GM12878 (cell line): ENCODE measurements at regions not wholly inside any gene's neighbourhood (a gene's known extent, or its start where the extent isn't known, plus 50 kb on each side); places are given as distances from the start of the nearest gene placed in this dataset.

ENCODE experiments used
- ATAC-seq: fragments of 200-7000 bp; cut with Tn5 transposase; 3 replicates; pipeline ENCODE4 v1.9.1; 2020; ENCODE audit warnings: mild to moderate bottlenecking, moderate library complexity
- BruUV-seq: library from RNA; stranded (reverse); fragments of 400-500 nt; replicated peaks from 2 replicates; lab custom pipeline; 2021; lab: Mats Ljungman, UMichigan
- CTCF ChIA-PET: fragments of 300-600 bp; sonication (Branson Sonifier 250); formaldehyde crosslinking; extraction: SDS; loops from one replicate; lab custom pipeline; 2021; ENCODE audit warnings: inconsistent platforms; lab: Yijun Ruan, JAX
- POLR2A ChIA-PET: fragments of 350-600 bp; formaldehyde crosslinking; extraction: SDS; loops from one replicate; lab custom pipeline; 2021; ENCODE audit warnings: inconsistent platforms; lab: Charles Lee
- RAD21 ChIA-PET: fragments of 300-600 bp; sonication (Branson Sonifier 250); formaldehyde crosslinking; loops from one replicate; lab custom pipeline; 2023; ENCODE audit warnings: antibody characterized with exemption; ENCODE audit not compliant: unreplicated experiment; lab: Charles Lee
- SMC1A ChIA-PET: fragments of 300-600 bp; sonication (Branson Sonifier 250); formaldehyde crosslinking; loops from one replicate; lab custom pipeline; 2023; ENCODE audit not compliant: unreplicated experiment, uncharacterized antibody; lab: Charles Lee
- DNase-seq: peaks from one replicate; pipeline ENCODE4 v3.0.0-alpha.2; 2011; ENCODE audit warnings: low read depth, low spot score
- FAIRE-seq: peaks from 3 replicates; lab custom pipeline; 2011; peaks lifted over from hg19 to GRCh38; lab: Jason Lieb, UNC
- H2AFZ ChIP-seq: 2 replicates; pipeline ENCODE4 v1.6.0; 2011; ENCODE audit warnings: low read depth, low read length, control low read depth; ENCODE audit not compliant: control insufficient read depth
- H3K27ac ChIP-seq: 2 replicates; pipeline ENCODE4 v1.5.1; 2011; ENCODE audit warnings: control low read depth; ENCODE audit not compliant: control insufficient read depth, insufficient read depth
- H3K27me3 ChIP-seq, 2 experiments: replicated peaks in 1 of 2; 2 replicates each; pipeline versions ENCODE4 v1.6.0 to v1.6.1; 2011; ENCODE audit warnings: low read length in 1 of 2; ENCODE audit not compliant: control insufficient read depth in 2 of 2, insufficient read depth in 2 of 2
- H3K36me3 ChIP-seq, 2 experiments: 2 replicates each; pipeline ENCODE4 v1.5.1; 2011; ENCODE audit warnings: low read length in 1 of 2; ENCODE audit not compliant: control insufficient read depth in 2 of 2, insufficient read depth in 2 of 2
- H3K4me1 ChIP-seq: 2 replicates; pipeline ENCODE4 v1.6.1; 2011; ENCODE audit warnings: mild to moderate bottlenecking, low read length, moderate library complexity, mixed read lengths; ENCODE audit not compliant: control insufficient read depth, insufficient read depth
- H3K4me2 ChIP-seq: 2 replicates; pipeline ENCODE4 v1.6.0; 2011; ENCODE audit warnings: control low read depth; ENCODE audit not compliant: control insufficient read depth, insufficient read depth
- H3K4me3 ChIP-seq: fragments of 200-600 bp; sonication (generic); 2 replicates; pipeline ENCODE4 v1.5.1; 2016
- H3K79me2 ChIP-seq: 2 replicates; pipeline ENCODE4 v1.6.0; 2011; ENCODE audit warnings: low read length; ENCODE audit not compliant: control insufficient read depth, insufficient read depth
- H3K9ac ChIP-seq: 2 replicates; pipeline ENCODE4 v1.8.0; 2011; ENCODE audit warnings: low read length, control low read depth, mixed read lengths; ENCODE audit not compliant: control insufficient read depth, insufficient read depth
- H3K9me3 ChIP-seq: replicated peaks from 3 replicates; pipeline ENCODE4 v1.5.1; 2011; ENCODE audit warnings: mild to moderate bottlenecking, low read length; ENCODE audit not compliant: control insufficient read depth, insufficient read depth
- H4K20me1 ChIP-seq: 2 replicates; pipeline ENCODE4 v1.6.0; 2011; ENCODE audit not compliant: control insufficient read depth, insufficient read depth
- BRCA1 ChIP-seq: IDR thresholded peaks from 2 replicates; pipeline ENCODE4 v1.6.1; 2011; ENCODE audit warnings: low read depth, low read length, improper control_type of control experiment
- CREB1 ChIP-seq: IDR thresholded peaks from 2 replicates; pipeline ENCODE4 v1.6.1; 2012; ENCODE audit warnings: low read depth, mild to moderate bottlenecking, inconsistent platforms
- DPF2 ChIP-seq: fragments of 450-650 bp; IDR thresholded peaks from 2 replicates; pipeline ENCODE4 v1.6.1; 2017; ENCODE audit warnings: mild to moderate bottlenecking
- E4F1 ChIP-seq: fragments of 450-650 bp; IDR thresholded peaks from 2 replicates; pipeline ENCODE4 v1.6.1; 2018; ENCODE audit warnings: borderline replicate concordance, mild to moderate bottlenecking; ENCODE audit not compliant: partially characterized antibody
- ESRRA ChIP-seq: IDR thresholded peaks from 2 replicates; pipeline ENCODE4 v1.6.1; 2012; ENCODE audit warnings: mild to moderate bottlenecking, low read length, improper control_type of control experiment
- EZH2 ChIP-seq: IDR thresholded peaks from 2 replicates; pipeline ENCODE4 v1.6.1; 2012; ENCODE audit warnings: low read depth, mild to moderate bottlenecking, control low read depth, inconsistent platforms, low read length, borderline replicate concordance; ENCODE audit not compliant: control insufficient read depth
- FOXK2 ChIP-seq: fragments of 450-650 bp; IDR thresholded peaks from 2 replicates; pipeline ENCODE4 v1.6.1; 2017; ENCODE audit warnings: mild to moderate bottlenecking, moderate library complexity
- FOXM1 ChIP-seq: IDR thresholded peaks from 2 replicates; pipeline ENCODE4 v1.6.1; 2012; ENCODE audit warnings: low read depth, mild to moderate bottlenecking, inconsistent platforms, low read length, moderate library complexity
- JUNB ChIP-seq: IDR thresholded peaks from 2 replicates; pipeline ENCODE4 v1.6.1; 2016; ENCODE audit warnings: antibody characterized with exemption, mild to moderate bottlenecking
- RAD21 ChIP-seq: IDR thresholded peaks from 2 replicates; pipeline ENCODE4 v1.6.1; 2011; ENCODE audit warnings: mild to moderate bottlenecking, low read depth, low read length, moderate library complexity; ENCODE audit not compliant: insufficient read depth
- RFX5 ChIP-seq: IDR thresholded peaks from 2 replicates; pipeline ENCODE4 v1.6.1; 2011; ENCODE audit warnings: low read depth, low read length, improper control_type of control experiment
- SMAD1 ChIP-seq: fragments of 450-650 bp; IDR thresholded peaks from 2 replicates; pipeline ENCODE4 v1.6.1; 2018; ENCODE audit warnings: mild to moderate bottlenecking, low read depth; ENCODE audit not compliant: partially characterized antibody
- SPI1 ChIP-seq: IDR thresholded peaks from 2 replicates; pipeline ENCODE4 v1.6.1; 2011; ENCODE audit warnings: low read depth, mild to moderate bottlenecking, low read length, moderate library complexity, borderline replicate concordance; ENCODE audit not compliant: insufficient read depth
- SUZ12 ChIP-seq: fragments of 200-600 bp; sonication (generic); IDR thresholded peaks from one replicate; pipeline ENCODE4 v1.6.1; 2018; ENCODE audit warnings: antibody characterized with exemption, mild to moderate bottlenecking; ENCODE audit not compliant: unreplicated experiment
- TAF1 ChIP-seq: IDR thresholded peaks from 2 replicates; pipeline ENCODE4 v1.6.1; 2011; ENCODE audit warnings: mild to moderate bottlenecking, low read depth, low read length, borderline replicate concordance
- YY1 ChIP-seq: IDR thresholded peaks from 2 replicates; pipeline ENCODE4 v1.6.1; 2011; ENCODE audit warnings: low read depth, mild to moderate bottlenecking, low read length
- ZNF207 ChIP-seq: fragments of 450-650 bp; IDR thresholded peaks from 2 replicates; pipeline ENCODE4 v1.6.1; 2014; ENCODE audit warnings: antibody characterized with exemption, mild to moderate bottlenecking, borderline replicate concordance
- WGBS: methylation state at CpG from one replicate; pipeline ENCODE4 v1.1.6; 2016; ENCODE audit warnings: low lambda C conversion rate; ENCODE audit not compliant: insufficient replicate concordance, insufficient coverage; ENCODE audit errors: missing lambda C conversion rate; 5-methylcytosine and 5-hydroxymethylcytosine counted together
- in situ Hi-C: fragments of 300-500 bp; cut with MboI; formaldehyde crosslinking; loops from 9 replicates; pipeline ENCODE4 v1.14.3; 2018; ENCODE audit warnings: mixed read lengths
- intact Hi-C: fragments of 100-400 bp; cut with micrococcal nuclease; formaldehyde crosslinking; loops from one replicate; pipeline ENCODE4 v1.14.2; 2022; ENCODE audit not compliant: unreplicated experiment
- TF ChIP-seq, protein P1 (sequence below): IDR thresholded peaks from 2 replicates; pipeline ENCODE4 v1.6.1; 2011; ENCODE audit warnings: borderline replicate concordance, low read depth, mild to moderate bottlenecking, moderate library complexity, low read length; ENCODE audit not compliant: insufficient read depth, poor library complexity, severe bottlenecking
- TF ChIP-seq, protein P2 (sequence below): IDR thresholded peaks from 2 replicates; pipeline ENCODE4 v1.6.1; 2011; ENCODE audit warnings: borderline replicate concordance, low read depth, mild to moderate bottlenecking, moderate library complexity, mixed read lengths, low read length; ENCODE audit not compliant: insufficient read depth; ENCODE audit errors: extremely low read length

GRCh38 chr4:79132826-79133225, 193.0 kb downstream of the NAA11 start (continued):
- TF ChIP-seq FOXM1 (no peak), SPI1 (no peak), JUNB (no peak), E4F1 (no peak), DPF2 (no peak), SMAD1 (no peak), EZH2 (no peak), ZNF207 (no peak), BRCA1 (no peak), ESRRA (no peak), FOXK2 (no peak), RFX5 (no peak)

- ATAC-seq, result no peak
- 65% methylated on average over 27 of the region's 27 CpGs for WGBS
- in situ Hi-C loops (no loop called here), intact Hi-C loops (no loop called here)
- Histone ChIP-seq H3K9me3 (no peaks in the 10 kb centered on the region), H3K27me3 (no peaks in the 10 kb centered on the region), H3K79me2 (no peaks in the 10 kb centered on the region), H2AFZ (no peak overlapping the region), H3K9ac (no peak overlapping the region), H3K36me3 (no peaks in the 10 kb centered on the region), H3K4me1 (no peaks in the 10 kb centered on the region), H3K4me2 (no peak overlapping the region), H4K20me1 (no peaks in the 10 kb centered on the region), H3K4me3 (no peak overlapping the region), H3K27ac (no peak overlapping the region)
- RAD21 ChIA-PET, result no interaction called here
- SMC1A ChIA-PET, result interaction anchor here (1.1 kb wide), 1 partner anchor 15 kb away, joined by 3 read pairs; no protein-coding TSS in a partner anchor
- no peak for DNase-seq
- CTCF ChIA-PET, result no interaction called here
- BruUV-seq, result no TSS peak
- FAIRE-seq, result no peak
- POLR2A ChIA-PET, result no interaction called here
- TF ChIP-seq YY1 (no peak), SUZ12 (no peak), TAF1 (no peak), RAD21 (no peak), CREB1 (no peak)
- TF ChIP-seq, protein P1, sequence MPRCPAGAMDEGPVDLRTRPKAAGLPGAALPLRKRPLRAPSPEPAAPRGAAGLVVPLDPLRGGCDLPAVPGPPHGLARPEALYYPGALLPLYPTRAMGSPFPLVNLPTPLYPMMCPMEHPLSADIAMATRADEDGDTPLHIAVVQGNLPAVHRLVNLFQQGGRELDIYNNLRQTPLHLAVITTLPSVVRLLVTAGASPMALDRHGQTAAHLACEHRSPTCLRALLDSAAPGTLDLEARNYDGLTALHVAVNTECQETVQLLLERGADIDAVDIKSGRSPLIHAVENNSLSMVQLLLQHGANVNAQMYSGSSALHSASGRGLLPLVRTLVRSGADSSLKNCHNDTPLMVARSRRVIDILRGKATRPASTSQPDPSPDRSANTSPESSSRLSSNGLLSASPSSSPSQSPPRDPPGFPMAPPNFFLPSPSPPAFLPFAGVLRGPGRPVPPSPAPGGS, result no peak
- TF ChIP-seq, protein P2, sequence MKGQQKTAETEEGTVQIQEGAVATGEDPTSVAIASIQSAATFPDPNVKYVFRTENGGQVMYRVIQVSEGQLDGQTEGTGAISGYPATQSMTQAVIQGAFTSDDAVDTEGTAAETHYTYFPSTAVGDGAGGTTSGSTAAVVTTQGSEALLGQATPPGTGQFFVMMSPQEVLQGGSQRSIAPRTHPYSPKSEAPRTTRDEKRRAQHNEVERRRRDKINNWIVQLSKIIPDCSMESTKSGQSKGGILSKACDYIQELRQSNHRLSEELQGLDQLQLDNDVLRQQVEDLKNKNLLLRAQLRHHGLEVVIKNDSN, result no peak
Observed at GRCh38 chr4:79121875-79122358, 182.7 kb upstream of the PAQR3 start.
